ENCODE measurements at regions not wholly inside any gene's neighbourhood (a gene's known extent, or its start where the extent isn't known, plus 50 kb on each side); places are given as distances from the start of the nearest gene placed in this dataset.
A peak's percentile ranks its signal among the peaks of the same experiment; 100 is the strongest.

GRCh38 chr18:76741346-76741745 lies 81.0 kb upstream of the ZNF236 start:
- Histone ChIP-seq H3K4me1 (no peaks in the 10 kb centered on the region), H3K9me3 (no peaks in the 10 kb centered on the region), H3K4me3 (no peak overlapping the region), H3K36me3 (no peaks in the 10 kb centered on the region), H3K27ac (no peak overlapping the region), H3K27me3 (no peaks in the 10 kb centered on the region)
- ATAC-seq (no peak), DNase-seq (no peak)
- WGBS (ENCODE audit: insufficient coverage, low coverage, low lambda C conversion rate, missing lambda C conversion rate): 86% methylated on average over 3 of the region's 3 CpGs
- TF ChIP-seq POLR2A (IDR thresholded peaks at IDR 0.05) (no peak), CTCF (IDR thresholded peaks at IDR 0.05) (no peak)
- intact Hi-C loops (cut with DNase I): no loop called here

GRCh38 chr18:76736309-76736708 lies 86.0 kb upstream of the ZNF236 start:
- DNase-seq: no peak
- Histone ChIP-seq H3K27me3 (no peaks in the 10 kb centered on the region), H3K4me1 (no peaks in the 10 kb centered on the region), H3K9me3 (no peaks in the 10 kb centered on the region), H3K4me3 (no peak overlapping the region), H3K36me3 (no peaks in the 10 kb centered on the region), H3K27ac (no peak overlapping the region)
- peak in 1 of 4 donors; percentile 21 for ATAC-seq
- TF ChIP-seq CTCF (IDR thresholded peaks at IDR 0.05) (no peak), POLR2A (IDR thresholded peaks at IDR 0.05) (no peak)
- intact Hi-C loops (cut with DNase I): no loop called here
- 86% methylated on average over 2 of the region's 18 CpGs for WGBS (ENCODE audit: insufficient coverage, low coverage, low lambda C conversion rate, missing lambda C conversion rate)

GRCh38 chr18:76730901-76731300 lies 91.5 kb upstream of the ZNF236 start:
- no peak overlapping the region for H3K27ac ChIP-seq
- WGBS (ENCODE audit: insufficient coverage, low coverage, low lambda C conversion rate, missing lambda C conversion rate): 36% methylated on average over 2 of the region's 2 CpGs
- no peaks in the 10 kb centered on the region for H3K4me1 ChIP-seq
- DNase-seq (no peak), ATAC-seq (no peak)
- H3K9me3 ChIP-seq: no peaks in the 10 kb centered on the region
- intact Hi-C loops (cut with DNase I): no loop called here
- TF ChIP-seq CTCF (IDR thresholded peaks at IDR 0.05) (no peak), POLR2A (IDR thresholded peaks at IDR 0.05) (no peak)
- H3K27me3 ChIP-seq: no peaks in the 10 kb centered on the region
- no peak overlapping the region for H3K4me3 ChIP-seq
- no peaks in the 10 kb centered on the region for H3K36me3 ChIP-seq

- no peak overlapping the region for H3K4me3 ChIP-seq
- 25% methylated on average over 1 of the region's 1 CpG for WGBS (ENCODE audit: insufficient coverage, low coverage, low lambda C conversion rate, missing lambda C conversion rate)
- no peaks in the 10 kb centered on the region for H3K27me3 ChIP-seq
- no peak for ATAC-seq
- H3K27ac ChIP-seq: no peak overlapping the region
- no peaks in the 10 kb centered on the region for H3K36me3 ChIP-seq
- no peaks in the 10 kb centered on the region for H3K9me3 ChIP-seq
- no peak for DNase-seq
- TF ChIP-seq CTCF (IDR thresholded peaks at IDR 0.05) (no peak), POLR2A (IDR thresholded peaks at IDR 0.05) (no peak)
- no peaks in the 10 kb centered on the region for H3K4me1 ChIP-seq
- intact Hi-C loops (cut with DNase I): no loop called here
Measured at GRCh38 chr18:76727589-76727988, 94.8 kb upstream of the ZNF236 start.

- no peak for ATAC-seq
Measured at GRCh38 chr18:76725445-76725844, 96.9 kb upstream of the ZNF236 start.

More at GRCh38 chr18:76725445-76725844, 96.9 kb upstream of the ZNF236 start:
- 45% methylated on average over 2 of the region's 2 CpGs for WGBS (ENCODE audit: insufficient coverage, low coverage, low lambda C conversion rate, missing lambda C conversion rate)
- TF ChIP-seq CTCF (IDR thresholded peaks at IDR 0.05) (no peak), POLR2A (IDR thresholded peaks at IDR 0.05) (no peak)
- no peak for DNase-seq
- H3K27ac ChIP-seq: no peak overlapping the region
- H3K4me1 ChIP-seq: no peaks in the 10 kb centered on the region
- H3K9me3 ChIP-seq: no peaks in the 10 kb centered on the region
- H3K4me3 ChIP-seq: no peak overlapping the region
- H3K36me3 ChIP-seq: no peaks in the 10 kb centered on the region
- H3K27me3 ChIP-seq: no peaks in the 10 kb centered on the region
- intact Hi-C loops (cut with DNase I): no loop called here

Data from right lobe of liver (tissue), 6 donors.